CD4-positive, alpha-beta T cell treated with Interleukin-2 at 100 ng/mL for 4 hours (primary cell): ENCODE measurements at regions not wholly inside any gene's neighbourhood (a gene's known extent, or its start where the extent isn't known, plus 50 kb on each side); places are given as distances from the start of the nearest gene placed in this dataset.
"Not testable (repeated sequence)": the region's sequence is repeated elsewhere in the genome, so short reads cannot be mapped to it uniquely, and the experiment has no call there.

ENCODE experiments used
- DNase-seq: peaks from one replicate; pipeline ENCODE4 v3.0.0-alpha.2; 2020; ENCODE audit warnings: low spot score

DNA sequence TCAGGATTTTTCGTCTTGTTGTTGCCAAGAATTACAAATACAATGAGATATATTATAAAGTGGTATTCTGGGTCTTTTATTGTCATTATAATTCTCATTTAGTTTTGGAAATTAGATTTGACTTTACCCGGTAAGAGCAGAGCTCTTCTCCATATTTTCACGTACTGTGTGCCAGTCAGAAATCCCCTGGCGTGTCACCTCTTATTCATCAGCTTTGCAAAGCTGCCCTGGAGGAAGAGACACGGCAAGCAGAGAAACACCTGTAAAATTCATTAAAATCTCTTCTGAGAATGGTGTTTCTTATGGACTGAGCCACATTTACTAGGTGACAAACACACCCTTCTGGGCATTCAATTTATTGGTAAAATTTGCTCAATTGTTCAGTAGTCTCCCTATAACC is 440.4 kb downstream of the HINT1 start:
- no peak for DNase-seq

DNA sequence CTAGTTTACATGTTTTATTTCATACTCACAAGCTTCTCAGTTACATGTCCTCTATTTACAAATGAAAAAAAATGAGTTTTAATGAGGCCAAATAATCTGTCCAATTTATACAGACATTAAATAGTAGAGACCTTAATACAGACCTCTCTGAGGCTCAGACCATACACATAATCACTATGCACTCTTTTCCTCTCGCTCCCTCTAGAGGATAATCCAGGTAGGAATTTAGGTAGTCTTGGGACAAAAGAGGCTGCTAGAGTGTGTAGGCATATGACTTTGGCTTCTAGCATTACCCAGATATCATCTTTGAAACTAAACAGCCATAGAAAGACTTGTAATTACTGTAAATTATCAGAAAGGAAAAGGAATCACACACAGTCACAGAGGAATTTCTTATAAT is 444.7 kb downstream of the HINT1 start:
- no peak for DNase-seq

DNA sequence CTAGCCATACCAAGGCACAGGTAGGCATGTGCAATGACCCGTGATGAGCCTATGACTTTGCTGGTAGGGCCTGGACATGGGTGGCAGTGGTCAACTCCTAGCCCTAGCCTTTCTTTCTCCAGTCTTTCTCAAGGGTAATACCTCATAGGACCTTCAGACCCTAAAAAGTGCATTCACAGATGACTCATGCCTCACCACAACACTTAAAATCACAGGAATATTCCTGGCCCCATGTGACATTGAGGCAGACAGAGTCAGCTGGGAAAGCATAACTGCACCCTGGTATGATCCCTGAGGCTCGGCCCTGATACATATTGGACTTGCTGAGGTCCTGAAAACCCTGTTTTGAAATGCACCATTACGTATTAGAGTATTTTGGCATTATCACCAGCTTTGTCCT is 449.5 kb downstream of the HINT1 start:
- DNase-seq, result no peak

DNA sequence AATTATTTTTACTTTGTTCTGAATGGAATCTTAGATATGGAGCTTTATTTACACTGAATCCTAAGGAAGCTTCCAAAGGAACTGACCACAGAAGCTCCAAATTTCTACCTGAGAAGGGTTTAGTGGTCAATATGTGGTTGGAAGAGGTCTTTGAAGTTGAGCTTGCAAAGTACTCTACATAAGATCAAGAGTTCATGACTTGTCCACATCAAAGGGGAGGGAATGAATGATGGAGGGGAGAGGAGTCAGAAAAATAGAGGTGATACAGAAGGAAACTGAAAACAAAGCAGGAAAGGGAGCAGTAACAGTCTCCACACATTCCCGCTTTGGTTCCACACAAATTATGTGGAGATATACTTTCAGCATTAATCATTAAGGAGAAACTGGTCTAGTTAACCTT is 450.9 kb downstream of the HINT1 start:
- no peak for DNase-seq

DNA sequence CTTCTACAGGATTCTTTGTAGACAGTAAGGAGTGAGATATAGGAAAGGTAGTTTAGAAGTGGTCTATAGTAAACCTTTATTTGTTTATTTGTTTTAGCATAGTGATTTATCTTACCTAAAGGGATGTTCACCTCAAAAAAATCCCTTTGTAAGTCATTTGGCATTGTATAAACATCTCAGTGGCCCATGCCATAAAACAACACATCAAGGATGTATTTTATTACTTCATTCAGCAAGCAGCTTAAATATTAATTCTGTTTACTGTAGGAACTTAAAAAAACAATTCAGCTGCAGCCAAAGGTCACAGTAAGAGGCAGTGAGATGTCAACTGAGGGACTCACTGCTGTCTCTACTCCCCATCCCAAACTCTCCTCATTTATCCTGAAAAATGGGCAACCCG is 452.7 kb downstream of the HINT1 start:
- DNase-seq, result no peak

DNA sequence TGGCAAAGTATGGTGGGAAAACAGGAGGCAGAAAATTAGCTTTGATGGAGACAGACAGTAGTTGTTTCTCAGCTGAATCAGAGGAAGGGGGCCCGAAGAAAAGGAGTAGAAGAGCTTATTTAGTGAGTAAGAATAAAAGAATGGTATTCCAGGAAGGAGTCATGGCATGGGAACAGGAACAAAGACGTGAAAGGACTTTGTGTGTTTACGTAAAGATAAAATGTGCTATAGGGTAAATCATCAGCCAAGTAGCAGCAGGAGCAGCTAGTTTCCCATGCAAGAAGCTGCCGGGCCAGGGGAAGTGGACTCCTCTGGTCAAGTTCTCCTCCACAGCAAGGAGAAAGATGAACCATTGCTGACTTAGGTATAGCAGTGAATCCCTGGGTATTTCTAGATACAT is 454.5 kb downstream of the HINT1 start:
- DNase-seq, result no peak

DNA sequence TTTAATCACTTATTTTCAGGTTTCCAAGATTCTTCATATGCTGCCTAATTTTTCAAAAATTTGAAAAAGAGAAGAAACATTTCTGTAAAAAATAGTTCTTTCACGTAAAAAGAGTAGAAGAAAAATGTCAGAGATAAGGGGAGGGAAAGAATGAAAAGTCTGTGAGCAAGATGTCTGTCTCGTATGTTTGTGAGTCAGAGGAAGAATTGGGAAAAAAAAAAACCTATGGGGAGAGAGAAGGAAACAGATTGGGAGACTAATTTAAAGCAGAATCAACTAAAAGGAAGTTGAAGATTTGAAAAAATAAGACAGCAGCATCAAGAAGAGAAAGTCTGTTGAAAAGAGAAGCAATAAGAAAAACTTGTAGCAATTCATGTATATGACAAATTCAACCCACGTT is 456.3 kb downstream of the HINT1 start:
- DNase-seq, result no peak

DNA sequence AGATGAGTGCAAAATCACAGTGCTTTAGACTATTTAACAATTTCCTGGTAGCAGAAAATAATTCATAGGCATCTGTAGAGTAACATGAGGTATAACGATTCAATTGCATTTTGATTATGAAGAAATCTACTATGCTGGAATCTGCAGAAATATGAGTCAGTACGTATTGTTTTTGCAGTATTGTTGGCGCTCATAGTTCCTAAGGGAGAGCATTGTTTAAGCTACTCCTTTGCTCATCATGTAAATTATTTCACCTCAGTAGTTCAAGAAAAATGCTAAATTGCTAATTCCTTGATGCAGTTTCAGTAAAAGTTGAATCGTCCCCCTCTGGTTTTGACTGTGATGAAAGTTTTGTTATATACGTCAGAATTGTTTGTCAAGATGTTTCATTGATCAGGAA is 458.4 kb downstream of the HINT1 start:
- no peak for DNase-seq

DNA sequence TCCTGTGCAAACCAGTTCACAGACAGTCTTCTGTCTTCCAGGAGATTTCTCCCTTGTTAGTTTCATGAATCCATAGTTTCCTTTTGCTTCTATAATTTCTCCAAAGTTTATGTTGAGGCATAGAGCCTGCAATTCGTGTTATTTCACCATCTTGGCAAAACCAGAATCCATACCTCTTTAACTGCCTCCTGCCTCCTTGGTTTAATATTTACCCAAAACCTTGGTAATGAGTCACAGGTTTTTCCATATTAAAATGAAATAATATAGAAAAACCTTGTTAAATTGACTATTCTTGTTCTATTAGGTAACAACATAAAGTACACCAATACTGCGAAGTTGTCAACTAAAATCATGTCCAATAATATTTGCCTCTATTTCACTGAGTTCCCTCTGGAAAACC is 459.7 kb downstream of the HINT1 start:
- no peak for DNase-seq

DNA sequence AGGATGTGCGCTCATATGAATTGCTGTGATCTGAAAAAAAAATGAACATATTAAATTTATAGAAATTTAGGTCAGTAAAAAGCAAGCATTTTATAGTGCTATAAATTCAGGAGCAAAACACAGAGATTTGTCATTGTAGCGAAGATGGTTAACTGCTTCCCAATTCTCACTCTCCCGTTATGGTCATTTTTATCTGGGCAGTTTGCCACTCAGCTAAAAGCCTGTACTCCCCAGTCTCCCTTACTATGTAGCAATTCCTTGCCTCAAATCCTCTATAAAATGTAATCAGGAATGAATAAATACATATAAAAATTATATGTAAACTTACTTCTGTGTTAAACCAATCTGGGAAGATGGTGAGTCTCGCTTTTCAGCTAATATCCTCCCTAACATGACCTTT is 471.5 kb downstream of the HINT1 start:
- DNase-seq, result no peak

DNA sequence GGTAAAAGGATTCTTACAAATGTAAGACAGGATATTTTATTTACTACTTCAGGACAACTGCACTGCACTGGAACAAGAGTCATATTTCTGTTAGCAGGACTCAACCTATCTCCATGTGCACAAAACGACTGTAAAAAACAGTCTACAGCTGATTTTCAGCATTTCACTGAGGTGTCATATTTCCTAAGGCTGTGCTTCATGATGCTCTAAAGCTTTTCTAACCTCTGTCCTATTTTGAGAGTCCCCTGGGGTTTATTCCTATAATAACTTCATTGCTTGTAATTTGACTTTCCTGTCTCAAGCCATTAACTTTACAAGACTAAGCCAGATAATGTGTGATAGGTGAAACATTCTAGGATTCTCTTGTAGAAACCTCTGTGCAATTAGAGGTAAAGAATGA is 472.3 kb downstream of the HINT1 start:
- DNase-seq, result no peak

DNA sequence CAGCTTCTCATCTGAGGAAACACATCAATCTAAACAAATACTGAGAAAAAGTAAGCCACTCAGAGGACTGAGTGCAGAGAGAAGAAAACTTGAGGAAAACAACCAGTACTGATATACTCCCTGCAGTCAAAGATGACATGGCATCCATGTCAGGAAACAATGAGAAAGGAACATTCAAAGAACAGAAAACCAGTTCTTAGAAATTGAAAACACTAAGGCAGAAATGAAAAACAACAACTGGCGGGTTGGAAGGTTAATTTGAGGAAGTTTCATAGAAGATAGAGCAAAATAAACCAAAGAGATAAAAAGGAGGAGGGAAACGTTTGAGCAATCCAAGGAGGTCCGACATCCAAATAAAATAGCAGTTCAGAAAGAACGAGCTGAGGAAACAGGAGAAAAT is 475.2 kb downstream of the HINT1 start:
- no peak for DNase-seq

DNA sequence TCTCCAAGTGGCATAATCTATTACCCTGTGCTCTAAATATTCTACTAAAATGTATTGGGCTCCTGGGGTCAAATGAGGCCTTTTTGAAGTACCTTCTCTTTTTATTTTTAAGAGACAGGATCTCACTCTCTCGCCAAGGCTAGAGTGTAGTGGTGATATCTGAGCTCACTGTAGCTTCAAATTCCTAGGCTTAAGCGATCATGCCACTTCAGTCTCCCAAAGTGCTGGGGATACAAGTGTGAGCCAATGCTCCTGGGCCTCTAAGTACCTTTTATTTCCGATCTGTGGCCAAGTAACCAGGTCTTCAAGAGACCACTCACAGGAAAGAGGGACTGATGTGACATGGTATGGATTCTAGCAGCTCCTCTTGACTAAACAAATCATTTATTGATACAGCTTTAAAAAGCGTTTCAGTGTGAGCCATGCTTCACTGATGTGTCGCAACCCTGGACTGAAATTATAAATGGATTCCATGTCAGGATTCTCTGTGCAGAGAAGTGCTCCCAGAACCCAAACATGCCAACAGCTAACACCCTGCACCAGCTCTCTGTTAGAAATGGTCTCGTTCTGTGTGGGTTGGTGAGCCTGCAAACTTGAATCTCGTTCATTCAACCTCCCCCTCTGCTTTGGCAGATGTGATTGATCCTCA is 477.8 kb downstream of the HINT1 start:
- no peak for DNase-seq

DNA sequence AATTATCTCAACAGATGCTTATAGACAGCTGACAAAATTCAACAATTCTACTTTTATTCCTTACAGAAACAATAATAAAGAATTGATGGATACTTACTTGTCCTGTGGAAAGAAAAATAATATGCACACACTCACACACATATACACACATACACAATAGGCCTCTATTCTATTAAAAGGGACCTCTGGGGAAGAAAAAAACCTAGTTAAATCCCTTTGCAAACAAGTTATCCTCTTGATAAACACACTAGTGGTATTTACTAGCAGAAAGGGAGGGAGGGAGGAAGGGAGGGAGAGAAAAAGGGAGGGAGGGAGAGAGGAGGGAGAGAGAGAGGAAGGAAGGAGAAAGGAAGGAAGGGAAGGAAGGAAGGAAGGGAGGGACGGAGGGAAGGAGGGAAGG is 486.4 kb downstream of the HINT1 start:
- no peak for DNase-seq

DNA sequence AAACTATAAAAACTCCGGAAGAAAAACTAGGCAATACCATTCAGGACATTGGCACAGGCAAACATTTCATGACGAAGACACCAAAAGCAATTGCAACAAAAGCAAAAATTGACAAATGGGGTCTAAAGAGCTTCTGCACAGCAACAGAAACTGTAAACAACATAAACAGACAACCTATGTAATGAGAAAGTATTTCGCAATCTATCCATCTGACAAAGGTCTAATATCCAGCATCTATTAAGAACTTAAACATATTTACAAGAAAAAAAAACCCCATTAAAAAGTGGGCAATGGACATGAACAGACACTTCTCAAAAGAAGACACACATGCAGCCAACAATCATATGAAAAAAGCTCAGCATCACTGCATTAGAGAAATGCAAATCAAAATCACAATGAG is 498.6 kb downstream of the HINT1 start:
- no peak for DNase-seq

DNA sequence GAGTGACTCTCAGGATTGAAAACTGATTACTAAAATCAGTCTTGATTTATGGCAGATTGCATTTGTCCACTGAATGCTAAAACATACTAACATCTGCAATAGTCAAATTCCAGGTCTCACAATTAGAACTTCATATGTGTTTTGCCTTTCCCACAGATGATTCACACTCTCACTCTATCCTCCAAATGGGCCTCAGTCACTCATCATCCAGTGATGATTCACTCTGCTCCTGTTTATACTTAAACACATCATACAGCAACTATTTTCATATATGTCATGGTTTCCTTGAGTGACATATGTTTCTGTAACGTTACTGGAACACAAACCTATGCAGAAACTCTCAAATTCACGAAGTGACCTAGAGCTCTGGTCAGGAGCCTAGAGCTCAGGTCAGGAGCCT is 512.9 kb downstream of the HINT1 start:
- no peak for DNase-seq

DNA sequence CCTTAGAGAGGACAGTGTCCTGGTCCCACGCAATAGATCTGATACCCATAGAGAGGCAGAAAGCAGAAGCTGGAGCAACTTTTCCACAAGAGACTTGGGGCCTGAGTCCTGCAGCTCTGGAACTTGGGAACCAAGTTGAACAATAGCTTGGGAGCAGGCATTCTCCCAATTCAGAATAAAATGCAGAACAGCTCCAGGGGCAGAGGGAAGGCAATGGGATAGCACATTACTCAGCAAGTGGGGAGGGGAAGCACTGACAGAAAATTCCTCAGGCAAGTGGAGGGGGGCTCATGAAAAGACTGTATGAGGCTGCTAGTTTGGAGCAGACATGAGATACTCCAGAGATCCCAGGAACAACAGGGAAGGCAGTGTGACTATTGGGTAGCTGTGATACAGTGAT is 513.6 kb downstream of the HINT1 start:
- DNase-seq, result no peak

DNA sequence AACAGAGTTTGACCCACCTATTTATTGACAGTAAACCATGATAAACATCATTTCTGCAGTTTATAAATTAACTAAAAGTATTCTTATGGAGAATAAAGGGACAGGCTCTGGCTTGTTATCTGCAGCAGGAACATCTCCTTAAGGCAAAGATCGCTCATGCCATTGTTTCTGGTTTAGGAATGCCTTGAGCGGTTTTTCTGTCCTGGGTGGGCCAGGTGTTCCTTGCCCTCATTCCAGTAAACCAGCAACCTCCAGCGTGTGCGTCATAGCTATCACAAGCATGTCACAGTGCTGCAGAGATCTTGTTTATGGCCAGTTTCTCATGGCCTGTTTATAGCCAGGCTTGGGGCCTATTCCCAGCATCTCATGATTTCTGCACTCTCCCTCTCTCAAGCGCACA is 521.7 kb downstream of the HINT1 start:
- no peak for DNase-seq

DNA sequence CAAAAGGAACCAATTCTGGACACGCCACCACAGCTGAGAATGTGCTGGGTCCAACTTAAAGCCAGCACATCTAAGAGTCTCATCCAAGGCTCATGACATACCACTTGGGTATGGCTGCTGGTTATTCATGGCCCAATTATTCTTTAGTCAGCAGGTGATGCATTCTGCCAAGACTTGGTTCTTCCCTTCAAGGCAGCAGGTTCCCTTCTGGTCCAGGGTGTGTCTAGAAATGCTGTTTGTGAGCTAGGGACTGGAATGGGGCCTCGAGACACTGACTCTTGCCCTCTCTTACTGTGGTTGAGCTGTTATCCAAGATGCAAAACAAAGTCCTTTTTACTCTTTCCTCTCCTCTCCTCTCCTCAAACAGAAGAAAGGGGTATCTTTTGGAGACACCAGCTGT is 522.6 kb downstream of the HINT1 start:
- no peak for DNase-seq

DNA sequence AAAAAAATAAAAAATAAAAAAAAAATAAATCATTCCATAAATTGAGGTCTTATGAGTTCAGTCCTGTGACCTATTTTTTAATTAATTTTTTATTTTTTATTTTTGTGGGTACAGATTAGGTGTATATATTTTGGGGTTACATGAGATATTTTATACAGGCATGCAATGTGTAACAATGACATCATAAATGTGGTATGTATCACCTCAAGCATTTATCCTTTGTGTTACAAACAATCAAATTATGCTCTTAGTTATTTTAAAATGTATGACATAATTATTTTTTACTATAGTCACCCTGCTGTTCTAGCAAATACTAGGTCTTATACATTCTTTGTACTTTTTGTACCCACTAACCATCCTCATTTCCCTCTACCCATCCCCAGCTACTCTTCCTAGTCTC is 537.9 kb downstream of the HINT1 start:
- no peak for DNase-seq

DNA sequence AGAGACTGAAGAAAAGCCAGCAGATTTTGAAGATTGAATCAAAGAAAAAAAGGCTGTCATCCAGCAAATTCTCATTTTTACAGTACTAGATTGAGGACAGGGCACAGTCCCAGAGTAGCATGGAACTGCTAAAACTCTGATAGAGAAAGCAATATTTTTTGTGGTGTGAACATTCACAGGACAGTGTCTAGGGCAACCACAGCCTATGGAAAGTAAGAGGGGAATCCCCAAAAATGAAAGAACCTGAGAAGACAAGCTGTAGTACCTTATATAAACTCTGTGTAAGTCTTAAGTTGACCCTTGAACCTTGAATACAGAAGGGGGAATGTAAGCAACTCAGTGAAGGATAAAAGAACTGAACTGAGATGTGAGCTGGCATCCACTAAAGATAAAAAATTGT is 540.3 kb downstream of the HINT1 start:
- no peak for DNase-seq

DNA sequence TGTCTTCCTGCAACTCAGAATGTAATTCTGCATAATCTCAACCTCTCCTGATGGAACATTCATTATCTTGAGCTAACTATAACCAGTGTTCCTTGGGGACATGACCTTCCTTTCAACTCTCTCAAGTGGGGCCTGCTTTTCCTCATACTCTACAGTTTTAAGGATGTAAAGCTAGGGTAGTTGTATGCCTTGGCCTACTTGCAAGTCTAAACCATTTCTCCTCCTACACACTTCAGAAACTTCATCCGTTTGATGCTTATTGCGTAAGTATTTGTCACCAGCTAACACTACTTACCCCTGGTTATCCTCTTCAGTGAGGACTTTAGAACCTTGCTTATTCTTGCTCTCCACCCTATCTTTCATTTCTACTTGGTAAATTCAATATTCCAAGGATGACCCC is 548.9 kb downstream of the HINT1 start:
- DNase-seq, result no peak

DNA sequence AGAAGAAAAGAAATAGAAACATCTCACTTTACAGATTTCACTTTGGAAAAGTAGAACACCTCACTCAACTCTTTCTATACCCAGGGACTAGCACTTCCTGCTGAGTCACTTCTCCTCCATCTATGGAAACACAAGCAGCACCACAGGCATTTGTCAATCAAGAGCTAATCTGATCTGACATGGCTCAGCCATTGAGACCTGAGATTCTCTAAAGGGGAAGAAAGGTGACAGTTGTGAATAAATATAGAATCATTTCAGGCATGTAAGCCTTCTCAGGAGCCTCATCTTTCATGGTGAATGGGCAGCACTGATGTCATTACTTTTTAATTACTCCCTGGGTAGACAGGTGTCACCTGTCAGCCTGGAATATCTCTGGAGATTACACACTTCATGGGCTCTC is 559.8 kb downstream of the HINT1 start:
- no peak for DNase-seq

DNA sequence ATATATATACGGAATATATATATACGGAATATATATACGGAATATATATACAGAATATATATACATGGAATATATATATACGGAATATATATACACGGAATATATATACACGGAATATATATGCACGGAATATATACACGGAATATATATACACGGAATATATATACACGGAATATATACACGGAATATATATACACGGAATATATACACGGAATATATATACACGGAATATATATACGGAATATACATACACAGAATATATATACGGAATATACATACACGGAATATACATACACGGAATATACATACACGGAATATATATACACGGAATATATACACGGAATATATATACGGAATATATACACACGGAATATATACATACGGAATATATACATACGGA is 568.4 kb downstream of the HINT1 start:
- not testable (repeated sequence) for DNase-seq

DNA sequence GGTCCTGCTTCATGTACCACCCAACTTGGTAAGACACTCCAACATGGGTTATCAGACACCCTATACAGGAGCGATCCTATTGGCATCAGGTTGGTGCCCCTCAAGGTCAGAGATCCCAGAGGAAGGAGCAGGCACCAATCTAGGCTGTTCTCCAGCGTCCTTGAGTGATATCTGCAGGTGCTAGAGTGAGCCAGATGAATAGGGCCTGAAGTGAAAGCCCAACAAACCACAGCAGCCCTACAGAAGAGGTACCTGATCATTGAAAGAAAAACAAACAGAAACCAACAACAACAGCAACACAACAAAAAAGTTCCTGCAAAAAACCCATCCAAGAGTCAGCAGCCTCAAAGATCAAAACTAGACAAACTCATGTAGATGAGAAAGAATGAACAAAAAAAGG is 584.8 kb downstream of the HINT1 start:
- DNase-seq, result no peak
